K562 (cell line): ENCODE measurements at regions not wholly inside any gene's neighbourhood (a gene's known extent, or its start where the extent isn't known, plus 50 kb on each side); places are given as distances from the start of the nearest gene placed in this dataset.

Experiments
- ATAC-seq: fragments of 200-7000 bp; cut with Tn5 transposase; 3 replicates; pipeline ENCODE4 v1.9.1; 2020; ENCODE audit warnings: moderate library complexity
- BruUV-seq: library from RNA; stranded (reverse); fragments of 400-500 nt; replicated peaks from 2 replicates; lab custom pipeline; 2021; lab: Mats Ljungman, UMichigan
- CTCF ChIA-PET: fragments of 300-600 bp; formaldehyde crosslinking; extraction: SDS; loops from one replicate; lab custom pipeline; 2021; ENCODE audit warnings: low intra/inter-chr PET ratio; lab: Yijun Ruan, JAX
- POLR2A ChIA-PET: fragments of 300-600, 350-650 bp; sonication (Branson Sonifier 250); formaldehyde crosslinking; extraction: SDS; loops from one replicate; lab custom pipeline; 2021; ENCODE audit warnings: antibody characterized with exemption, inconsistent platforms; lab: Yijun Ruan, JAX
- DNase-seq, 4 experiments: peaks; one replicate each; pipeline versions ENCODE4 v3.0.0 to v3.0.0-alpha.2; 2011 to 2018; ENCODE audit warnings: low spot score in 3 of 4, mixed read lengths in 3 of 4; ENCODE audit errors: extremely low read depth in 1 of 4
- FAIRE-seq: peaks from 2 replicates; lab custom pipeline; 2011; peaks lifted over from hg19 to GRCh38; lab: Jason Lieb, UNC
- H2AFZ ChIP-seq: 2 replicates; pipeline ENCODE4 v1.6.0; 2011; ENCODE audit warnings: low read depth, low read length, control low read depth, inconsistent platforms
- H3K27ac ChIP-seq: fragments of 200-600 bp; 3 replicates; pipeline ENCODE4 v1.8.0; 2011; ENCODE audit warnings: low read depth, mild to moderate bottlenecking, control low read depth, inconsistent platforms, low read length, moderate library complexity, mixed read lengths; ENCODE audit errors: extremely low read depth
- H3K27me3 ChIP-seq, 2 experiments: fragments of 300-600 bp in 1 of 2; 2 replicates in 1 of 2; 3 replicates in 1 of 2; pipeline versions ENCODE4 v1.6.0 to v1.8.0; 2011; ENCODE audit warnings: inconsistent platforms in 2 of 2, low read length in 2 of 2, mild to moderate bottlenecking in 1 of 2, mixed read lengths in 1 of 2, moderate library complexity in 1 of 2; ENCODE audit not compliant: control insufficient read depth in 2 of 2, insufficient read depth in 2 of 2
- H3K36me3 ChIP-seq: fragments of 300-600 bp; 3 replicates; pipeline ENCODE4 v1.8.0; 2011; ENCODE audit warnings: mild to moderate bottlenecking, low read length, inconsistent platforms; ENCODE audit not compliant: control insufficient read depth, insufficient read depth
- H3K4me1 ChIP-seq, 2 experiments: fragments of 200-600 bp in 1 of 2; replicated peaks in 1 of 2; 2 replicates in 1 of 2; 3 replicates in 1 of 2; pipeline versions ENCODE4 v1.5.1 to v1.8.0; 2011; ENCODE audit warnings: inconsistent platforms in 2 of 2, low read length in 2 of 2, mild to moderate bottlenecking in 1 of 2, mixed read lengths in 1 of 2, moderate library complexity in 1 of 2; ENCODE audit not compliant: control insufficient read depth in 2 of 2, insufficient read depth in 2 of 2
- H3K4me2 ChIP-seq: 2 replicates; pipeline ENCODE4 v1.6.1; 2011; ENCODE audit warnings: low read length, control low read depth, inconsistent platforms, mixed read lengths; ENCODE audit not compliant: insufficient read depth
- H3K4me3 ChIP-seq: fragments of 200-600 bp; sonication (generic), shearing (Covaris generic); 2 replicates; pipeline ENCODE4 v1.5.1; 2016; ENCODE audit warnings: control low read depth, inconsistent platforms
- H3K79me2 ChIP-seq: fragments of 200-600 bp; 3 replicates; pipeline ENCODE4 v1.8.0; 2011; ENCODE audit warnings: low read length, inconsistent platforms; ENCODE audit not compliant: control insufficient read depth, insufficient read depth
- H3K9ac ChIP-seq, 2 experiments: 2 replicates each; pipeline versions ENCODE4 v1.6.0 to v1.6.1; 2011; ENCODE audit warnings: low read depth in 2 of 2, low read length in 2 of 2, control low read depth in 1 of 2, inconsistent platforms in 1 of 2, mild to moderate bottlenecking in 1 of 2, mixed read lengths in 1 of 2; ENCODE audit not compliant: insufficient read depth in 1 of 2
- H3K9me1 ChIP-seq: one replicate; pipeline ENCODE4 v1.6.0; 2011; ENCODE audit warnings: inconsistent platforms, mild to moderate bottlenecking, low read length, moderate library complexity; ENCODE audit not compliant: control insufficient read depth, insufficient read depth
- H3K9me3 ChIP-seq: replicated peaks from 2 replicates; pipeline ENCODE4 v1.5.1; 2011; ENCODE audit warnings: low read depth, low read length, inconsistent platforms; ENCODE audit not compliant: control insufficient read depth, insufficient read depth
- H4K20me1 ChIP-seq: replicated peaks from 2 replicates; pipeline ENCODE4 v1.6.1; 2011; ENCODE audit warnings: low read length, inconsistent platforms, mixed read lengths; ENCODE audit not compliant: control insufficient read depth, insufficient read depth
- BACH1 ChIP-seq: fragments of 200-800 bp; sonication (Bioruptor generic); IDR thresholded peaks from 2 replicates; pipeline ENCODE4 v1.6.1; 2016; ENCODE audit warnings: missing genetic modification characterization, missing compliant biosample characterization
- CHD4 ChIP-seq: fragments of 200-600 bp; sonication (generic); IDR thresholded peaks from 3 replicates; pipeline ENCODE4 v1.6.1; 2012; ENCODE audit warnings: low read depth, mild to moderate bottlenecking, mixed read lengths, low read length, inconsistent platforms; ENCODE audit not compliant: insufficient read depth, insufficient replicate concordance, poor library complexity, severe bottlenecking
- MEF2A ChIP-seq: IDR thresholded peaks from 2 replicates; pipeline ENCODE4 v1.6.1; 2011; ENCODE audit warnings: low read depth, mild to moderate bottlenecking, low read length, moderate library complexity; ENCODE audit not compliant: control insufficient read depth
- POLR2AphosphoS2 ChIP-seq: IDR thresholded peaks from 2 replicates; pipeline ENCODE4 v1.6.1; 2012; ENCODE audit warnings: low read length, improper control_type of control experiment
- SRSF9 ChIP-seq: fragments of 200-400 bp; formaldehyde crosslinking; IDR thresholded peaks from 2 replicates; pipeline ENCODE4 v1.6.1; 2017; ENCODE audit warnings: low read depth, low read length, borderline replicate concordance
- SUPT5H ChIP-seq: fragments of 450-650 bp; IDR thresholded peaks from 2 replicates; pipeline ENCODE4 v1.6.1; 2016
- TEAD4 ChIP-seq, 2 experiments: sonication (generic) in 1 of 2; formaldehyde crosslinking in 1 of 2; IDR thresholded peaks; 2 replicates each; pipeline versions ENCODE4 v1.6.1 to v1.8.0; 2012 to 2022; ENCODE audit warnings: borderline replicate concordance in 1 of 2, inconsistent platforms in 1 of 2, low read length in 1 of 2, mild to moderate bottlenecking in 1 of 2, missing genetic modification reagents in 1 of 2
- XRCC3 ChIP-seq: fragments of 450-650 bp; IDR thresholded peaks from 2 replicates; pipeline ENCODE4 v1.6.1; 2017; ENCODE audit warnings: mild to moderate bottlenecking, moderate library complexity
- ZEB2 ChIP-seq: fragments of 450-650 bp; IDR thresholded peaks from 2 replicates; pipeline ENCODE4 v1.6.1; 2016
- WGBS: fragments of 100-300 bp; shearing (Covaris generic); methylation state at CpG from one replicate; pipeline ENCODE4 v1.1.6; 2016; ENCODE audit warnings: low coverage, mixed read lengths; ENCODE audit not compliant: insufficient coverage; ENCODE audit errors: missing lambda C conversion rate; 5-methylcytosine and 5-hydroxymethylcytosine counted together
- in situ Hi-C: fragments of 300-500 bp; cut with MboI; formaldehyde crosslinking; loops from 4 replicates; pipeline ENCODE4 v1.15.0; 2018; ENCODE audit warnings: inconsistent platforms, mixed read lengths
- intact Hi-C: fragments of 100-400 bp; cut with micrococcal nuclease; formaldehyde crosslinking; loops from 2 replicates; pipeline ENCODE4 v1.14.2; 2022

- H3K4me2 ChIP-seq = no peak overlapping the region
- DNase-seq = no peak
- no peak for FAIRE-seq
- intact Hi-C loops = no loop called here
- peak overlapping the region in 1 of 2 experiments; percentile 61; a peak in 1 of 4 replicates for H3K9ac ChIP-seq
- H4K20me1 ChIP-seq = no peaks in the 10 kb centered on the region
- TF ChIP-seq SRSF9 (no peak), TEAD4 (IDR thresholded peaks at IDR 0.05; ENCODE audit: low read length) (no peak), TEAD4 (CRISPR knock-in tag; IDR thresholded peaks at IDR 0.05; ENCODE audit: borderline replicate concordance) (no peak), MEF2A (no peak), CHD4 (no peak), XRCC3 (no peak), BACH1 (tag) (no peak), SUPT5H (no peak), POLR2AphosphoS2 (no peak), ZEB2 (no peak)
- no peaks in the 10 kb centered on the region for H3K27me3 ChIP-seq
- H3K79me2 ChIP-seq = no peaks in the 10 kb centered on the region
- no peak for ATAC-seq
- 64% methylated on average over 11 of the region's 14 CpGs for WGBS
- POLR2A ChIA-PET = interaction anchor here (0.6 kb wide), 1 partner anchor 103 kb away, joined by 3 read pairs; no protein-coding TSS in a partner anchor
- no peaks in the 10 kb centered on the region for H3K36me3 ChIP-seq
- H3K9me1 ChIP-seq = no peaks in the 10 kb centered on the region
- CTCF ChIA-PET = no interaction called here
- H3K4me1 ChIP-seq = peaks cover 30 to 35% of the 10 kb centered on the region in 2 experiments
- H2AFZ ChIP-seq = 0 out of 2 replicates have a peak overlapping the region, but pooled peaks have one; percentile 14
- no TSS peak for BruUV-seq
- in situ Hi-C loops = no loop called here
- no peak overlapping the region for H3K27ac ChIP-seq
- no peak overlapping the region for H3K4me3 ChIP-seq
- H3K9me3 ChIP-seq = no peaks in the 10 kb centered on the region
These were observed 78.2 kb downstream of the IRF2BPL start for GRCh38 chr14:76950055-76951020.
